NT2/D1 (cell line): ENCODE measurements at regions not wholly inside any gene's neighbourhood (a gene's known extent, or its start where the extent isn't known, plus 50 kb on each side); places are given as distances from the start of the nearest gene placed in this dataset.

Source experiments
- SUZ12 ChIP-seq: IDR thresholded peaks from 2 replicates; pipeline ENCODE4 v1.6.1; 2011; ENCODE audit not compliant: insufficient read length, insufficient read depth; ENCODE audit errors: extremely low read depth
- YY1 ChIP-seq: IDR thresholded peaks from 2 replicates; pipeline ENCODE4 v1.6.1; 2011; ENCODE audit not compliant: insufficient read length, insufficient read depth
- ZNF274 ChIP-seq: IDR thresholded peaks from 2 replicates; pipeline ENCODE4 v1.6.1; 2011; ENCODE audit warnings: mild to moderate bottlenecking, low read depth, low read length

DNA sequence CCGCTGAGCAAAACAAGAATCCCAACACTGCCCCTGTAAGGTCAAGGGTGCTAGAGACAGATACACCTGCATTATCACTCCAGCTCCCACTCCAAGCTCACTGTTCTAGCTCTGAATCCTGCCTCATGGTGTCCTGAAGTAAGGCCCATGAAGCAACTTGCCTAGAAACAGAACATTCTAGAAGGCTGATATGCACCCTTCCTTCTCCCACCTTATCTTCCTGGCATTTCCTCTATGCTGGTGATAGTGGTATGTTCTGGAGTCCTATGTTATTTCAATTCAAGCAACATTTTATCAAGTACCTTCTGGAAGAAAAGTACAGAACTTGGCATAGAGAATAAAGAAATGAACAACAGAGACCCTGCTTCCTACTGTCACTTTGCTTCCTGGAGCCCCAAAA is 317.1 kb upstream of the KAZN start:
- TF ChIP-seq YY1, result no peak
- no peak for TF ChIP-seq ZNF274
- no peak for TF ChIP-seq SUZ12
